GM12878 (cell line): ENCODE measurements at regions not wholly inside any gene's neighbourhood (a gene's known extent, or its start where the extent isn't known, plus 50 kb on each side); places are given as distances from the start of the nearest gene placed in this dataset.

Experiments used
- ATAC-seq: fragments of 200-7000 bp; cut with Tn5 transposase; 3 replicates; pipeline ENCODE4 v1.9.1; 2020; ENCODE audit warnings: mild to moderate bottlenecking, moderate library complexity
- BruUV-seq: library from RNA; stranded (reverse); fragments of 400-500 nt; replicated peaks from 2 replicates; lab custom pipeline; 2021; lab: Mats Ljungman, UMichigan
- CTCF ChIA-PET: fragments of 300-600 bp; sonication (Branson Sonifier 250); formaldehyde crosslinking; extraction: SDS; loops from one replicate; lab custom pipeline; 2021; ENCODE audit warnings: inconsistent platforms; lab: Yijun Ruan, JAX
- POLR2A ChIA-PET: fragments of 350-600 bp; formaldehyde crosslinking; extraction: SDS; loops from one replicate; lab custom pipeline; 2021; ENCODE audit warnings: inconsistent platforms; lab: Charles Lee
- RAD21 ChIA-PET: fragments of 300-600 bp; sonication (Branson Sonifier 250); formaldehyde crosslinking; loops from one replicate; lab custom pipeline; 2023; ENCODE audit warnings: antibody characterized with exemption; ENCODE audit not compliant: unreplicated experiment; lab: Charles Lee
- SMC1A ChIA-PET: fragments of 300-600 bp; sonication (Branson Sonifier 250); formaldehyde crosslinking; loops from one replicate; lab custom pipeline; 2023; ENCODE audit not compliant: unreplicated experiment, uncharacterized antibody; lab: Charles Lee
- DNase-seq: peaks from one replicate; pipeline ENCODE4 v3.0.0-alpha.2; 2011; ENCODE audit warnings: low read depth, low spot score
- FAIRE-seq: peaks from 3 replicates; lab custom pipeline; 2011; peaks lifted over from hg19 to GRCh38; lab: Jason Lieb, UNC
- H2AFZ ChIP-seq: 2 replicates; pipeline ENCODE4 v1.6.0; 2011; ENCODE audit warnings: low read depth, low read length, control low read depth; ENCODE audit not compliant: control insufficient read depth
- H3K27ac ChIP-seq: 2 replicates; pipeline ENCODE4 v1.5.1; 2011; ENCODE audit warnings: control low read depth; ENCODE audit not compliant: control insufficient read depth, insufficient read depth
- H3K27me3 ChIP-seq, 2 experiments: replicated peaks in 1 of 2; 2 replicates each; pipeline versions ENCODE4 v1.6.0 to v1.6.1; 2011; ENCODE audit warnings: low read length in 1 of 2; ENCODE audit not compliant: control insufficient read depth in 2 of 2, insufficient read depth in 2 of 2
- H3K36me3 ChIP-seq, 2 experiments: 2 replicates each; pipeline ENCODE4 v1.5.1; 2011; ENCODE audit warnings: low read length in 1 of 2; ENCODE audit not compliant: control insufficient read depth in 2 of 2, insufficient read depth in 2 of 2
- H3K4me1 ChIP-seq: 2 replicates; pipeline ENCODE4 v1.6.1; 2011; ENCODE audit warnings: mild to moderate bottlenecking, low read length, moderate library complexity, mixed read lengths; ENCODE audit not compliant: control insufficient read depth, insufficient read depth
- H3K4me2 ChIP-seq: 2 replicates; pipeline ENCODE4 v1.6.0; 2011; ENCODE audit warnings: control low read depth; ENCODE audit not compliant: control insufficient read depth, insufficient read depth
- H3K4me3 ChIP-seq: fragments of 200-600 bp; sonication (generic); 2 replicates; pipeline ENCODE4 v1.5.1; 2016
- H3K79me2 ChIP-seq: 2 replicates; pipeline ENCODE4 v1.6.0; 2011; ENCODE audit warnings: low read length; ENCODE audit not compliant: control insufficient read depth, insufficient read depth
- H3K9ac ChIP-seq: 2 replicates; pipeline ENCODE4 v1.8.0; 2011; ENCODE audit warnings: low read length, control low read depth, mixed read lengths; ENCODE audit not compliant: control insufficient read depth, insufficient read depth
- H3K9me3 ChIP-seq: replicated peaks from 3 replicates; pipeline ENCODE4 v1.5.1; 2011; ENCODE audit warnings: mild to moderate bottlenecking, low read length; ENCODE audit not compliant: control insufficient read depth, insufficient read depth
- H4K20me1 ChIP-seq: 2 replicates; pipeline ENCODE4 v1.6.0; 2011; ENCODE audit not compliant: control insufficient read depth, insufficient read depth
- BACH1 ChIP-seq: fragments of 450-650 bp; IDR thresholded peaks from 2 replicates; pipeline ENCODE4 v1.6.1; 2017; ENCODE audit warnings: mild to moderate bottlenecking, borderline replicate concordance
- BMI1 ChIP-seq: fragments of 450-650 bp; IDR thresholded peaks from 2 replicates; pipeline ENCODE4 v1.6.1; 2016; ENCODE audit warnings: mild to moderate bottlenecking, moderate library complexity, borderline replicate concordance
- ETV6 ChIP-seq, 2 experiments: fragments of 450-650 bp in 1 of 2; IDR thresholded peaks in 1 of 2; conservative IDR thresholded peaks in 1 of 2; 2 replicates each; pipeline ENCODE4 v1.6.1; 2014; ENCODE audit warnings: antibody characterized with exemption in 1 of 2, borderline replicate concordance in 1 of 2, low read depth in 1 of 2, mild to moderate bottlenecking in 1 of 2, moderate library complexity in 1 of 2
- FOS ChIP-seq: IDR thresholded peaks from 3 replicates; pipeline ENCODE4 v1.6.1; 2011; ENCODE audit warnings: borderline replicate concordance; ENCODE audit not compliant: insufficient read length; ENCODE audit errors: extremely low read depth
- GABPA ChIP-seq: IDR thresholded peaks from 2 replicates; pipeline ENCODE4 v1.6.1; 2014; ENCODE audit warnings: antibody characterized with exemption, low read depth, mild to moderate bottlenecking, inconsistent platforms
- KDM1A ChIP-seq: fragments of 200-600 bp; sonication (generic); IDR thresholded peaks from 2 replicates; pipeline ENCODE4 v1.6.1; 2016; ENCODE audit warnings: borderline replicate concordance
- POLR2A ChIP-seq: IDR thresholded peaks from 2 replicates; pipeline ENCODE4 v1.6.1; 2011; ENCODE audit warnings: low read depth, mild to moderate bottlenecking, low read length
- POLR2AphosphoS5 ChIP-seq: IDR thresholded peaks from 2 replicates; pipeline ENCODE4 v1.6.1; 2011; ENCODE audit warnings: mild to moderate bottlenecking, low read length, inconsistent platforms
- RAD21 ChIP-seq: IDR thresholded peaks from 2 replicates; pipeline ENCODE4 v1.6.1; 2011; ENCODE audit warnings: mild to moderate bottlenecking, low read depth, low read length, moderate library complexity; ENCODE audit not compliant: insufficient read depth
- RCOR1 ChIP-seq: conservative IDR thresholded peaks from 2 replicates; pipeline ENCODE4 v1.6.1; 2012; ENCODE audit warnings: low read depth, low read length, improper control_type of control experiment
- REST ChIP-seq: IDR thresholded peaks from 2 replicates; pipeline ENCODE4 v1.6.1; 2012; ENCODE audit warnings: mild to moderate bottlenecking, low read depth, low read length
- RUNX3 ChIP-seq: IDR thresholded peaks from 2 replicates; pipeline ENCODE4 v1.6.1; 2012; ENCODE audit warnings: low read length, inconsistent platforms
- SMAD1 ChIP-seq: fragments of 450-650 bp; IDR thresholded peaks from 2 replicates; pipeline ENCODE4 v1.6.1; 2018; ENCODE audit warnings: mild to moderate bottlenecking, low read depth; ENCODE audit not compliant: partially characterized antibody
- TARDBP ChIP-seq: IDR thresholded peaks from 2 replicates; pipeline ENCODE4 v1.6.1; 2016; ENCODE audit warnings: borderline replicate concordance
- YBX1 ChIP-seq: fragments of 450-650 bp; IDR thresholded peaks from 2 replicates; pipeline ENCODE4 v1.6.1; 2016; ENCODE audit warnings: antibody characterized with exemption
- ZBTB4 ChIP-seq: fragments of 450-650 bp; formaldehyde crosslinking; IDR thresholded peaks from 2 replicates; pipeline ENCODE4 v1.4.0; 2022; ENCODE audit warnings: mild to moderate bottlenecking, moderate library complexity
- ZNF384 ChIP-seq: IDR thresholded peaks from 2 replicates; pipeline ENCODE4 v1.6.1; 2012; ENCODE audit warnings: low read depth, mild to moderate bottlenecking, low read length, improper control_type of control experiment, borderline replicate concordance
- WGBS: methylation state at CpG from one replicate; pipeline ENCODE4 v1.1.6; 2016; ENCODE audit warnings: low lambda C conversion rate; ENCODE audit not compliant: insufficient replicate concordance, insufficient coverage; ENCODE audit errors: missing lambda C conversion rate; 5-methylcytosine and 5-hydroxymethylcytosine counted together
- in situ Hi-C: fragments of 300-500 bp; cut with MboI; formaldehyde crosslinking; loops from 9 replicates; pipeline ENCODE4 v1.14.3; 2018; ENCODE audit warnings: mixed read lengths
- intact Hi-C: fragments of 100-400 bp; cut with micrococcal nuclease; formaldehyde crosslinking; loops from one replicate; pipeline ENCODE4 v1.14.2; 2022; ENCODE audit not compliant: unreplicated experiment

- H3K27me3 ChIP-seq: no peaks in the 10 kb centered on the region
Measured at GRCh38 chr3:117026401-117026800, 316.8 kb downstream of the TUSC7 start.

More at GRCh38 chr3:117026401-117026800, 316.8 kb downstream of the TUSC7 start:
- SMC1A ChIA-PET: interaction anchor here (1.5 kb wide), 1 partner anchor 9 kb away, joined by 6 read pairs; no protein-coding TSS in a partner anchor
- Histone ChIP-seq H3K27ac (no peak overlapping the region), H3K36me3 (no peaks in the 10 kb centered on the region), H3K4me1 (no peaks in the 10 kb centered on the region), H3K9me3 (no peaks in the 10 kb centered on the region), H3K79me2 (no peaks in the 10 kb centered on the region), H3K4me3 (no peak overlapping the region), H2AFZ (no peak overlapping the region), H3K9ac (no peak overlapping the region), H3K4me2 (no peak overlapping the region), H4K20me1 (no peaks in the 10 kb centered on the region)
- DNase-seq (no peak), FAIRE-seq (no peak), ATAC-seq (no peak)
- CTCF ChIA-PET: no interaction called here
- intact Hi-C loops (no loop called here), in situ Hi-C loops (no loop called here)
- RAD21 ChIA-PET: no interaction called here
- POLR2A ChIA-PET: no interaction called here
- 74% methylated on average over 22 of the region's 22 CpGs for WGBS
- TF ChIP-seq REST (no peak), RUNX3 (no peak), KDM1A (no peak), POLR2AphosphoS5 (no peak), SMAD1 (no peak), RCOR1 (no peak), YBX1 (no peak), BMI1 (no peak), BACH1 (no peak), GABPA (no peak), FOS (no peak), TARDBP (no peak), POLR2A (no peak), ETV6 (conservative IDR thresholded peaks at IDR 0.05 in 1 of 2, IDR thresholded peaks at IDR 0.05 in 1 of 2; ENCODE audit: borderline replicate concordance in 1 of 2, low read depth in 1 of 2) (no peak), RAD21 (no peak), ZBTB4 (CRISPR knock-in tag) (no peak), ZNF384 (no peak)
- BruUV-seq: no TSS peak
